NB4 (cell line): ENCODE measurements at regions not wholly inside any gene's neighbourhood (a gene's known extent, or its start where the extent isn't known, plus 50 kb on each side); places are given as distances from the start of the nearest gene placed in this dataset.

Experiments
- DNase-seq: peaks from one replicate; pipeline ENCODE4 v3.0.0; 2010; ENCODE audit warnings: low read depth
- H3K4me3 ChIP-seq: one replicate; pipeline ENCODE4 v1.5.1; 2011; ENCODE audit warnings: mild to moderate bottlenecking, low read depth, low read length, moderate library complexity
- MYC ChIP-seq: IDR thresholded peaks from 2 replicates; pipeline ENCODE4 v1.6.1; 2011; ENCODE audit warnings: low read depth, low read length
- POLR2A ChIP-seq: IDR thresholded peaks from 2 replicates; pipeline ENCODE4 v1.6.1; 2011; ENCODE audit warnings: mild to moderate bottlenecking; ENCODE audit not compliant: insufficient read length; ENCODE audit errors: extremely low read depth
- TF ChIP-seq, protein P1 (sequence below): IDR thresholded peaks from 2 replicates; pipeline ENCODE4 v1.6.1; 2011; ENCODE audit warnings: low read depth, low read length
- TF ChIP-seq, protein P2 (sequence below): IDR thresholded peaks from one replicate; pipeline ENCODE4 v1.5.1; 2012; ENCODE audit warnings: low read depth, low read length

DNA sequence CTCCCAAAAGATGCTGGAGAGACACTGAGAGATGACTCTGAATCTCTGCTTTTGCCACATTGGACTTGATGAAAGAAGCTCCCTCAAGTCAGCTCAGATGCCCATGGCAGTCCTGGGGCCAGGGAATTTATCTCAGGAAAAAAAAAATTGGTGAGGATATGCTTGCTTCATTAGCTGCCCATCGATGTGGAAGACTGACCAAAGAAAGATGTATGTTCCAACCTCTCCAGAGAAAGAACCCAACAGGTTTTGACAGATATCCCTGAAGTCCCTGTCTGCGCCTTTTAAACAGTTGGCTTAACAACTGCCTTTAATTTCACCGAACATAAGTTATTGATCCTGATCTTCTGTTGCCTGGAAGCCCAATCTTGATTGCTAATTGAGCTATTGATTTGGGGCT is 137.4 kb downstream of the TMEM114 start:
- TF ChIP-seq, protein P1, sequence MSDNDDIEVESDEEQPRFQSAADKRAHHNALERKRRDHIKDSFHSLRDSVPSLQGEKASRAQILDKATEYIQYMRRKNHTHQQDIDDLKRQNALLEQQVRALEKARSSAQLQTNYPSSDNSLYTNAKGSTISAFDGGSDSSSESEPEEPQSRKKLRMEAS, result no peak
- TF ChIP-seq MYC (no peak), POLR2A (no peak)
- TF ChIP-seq, protein P2, sequence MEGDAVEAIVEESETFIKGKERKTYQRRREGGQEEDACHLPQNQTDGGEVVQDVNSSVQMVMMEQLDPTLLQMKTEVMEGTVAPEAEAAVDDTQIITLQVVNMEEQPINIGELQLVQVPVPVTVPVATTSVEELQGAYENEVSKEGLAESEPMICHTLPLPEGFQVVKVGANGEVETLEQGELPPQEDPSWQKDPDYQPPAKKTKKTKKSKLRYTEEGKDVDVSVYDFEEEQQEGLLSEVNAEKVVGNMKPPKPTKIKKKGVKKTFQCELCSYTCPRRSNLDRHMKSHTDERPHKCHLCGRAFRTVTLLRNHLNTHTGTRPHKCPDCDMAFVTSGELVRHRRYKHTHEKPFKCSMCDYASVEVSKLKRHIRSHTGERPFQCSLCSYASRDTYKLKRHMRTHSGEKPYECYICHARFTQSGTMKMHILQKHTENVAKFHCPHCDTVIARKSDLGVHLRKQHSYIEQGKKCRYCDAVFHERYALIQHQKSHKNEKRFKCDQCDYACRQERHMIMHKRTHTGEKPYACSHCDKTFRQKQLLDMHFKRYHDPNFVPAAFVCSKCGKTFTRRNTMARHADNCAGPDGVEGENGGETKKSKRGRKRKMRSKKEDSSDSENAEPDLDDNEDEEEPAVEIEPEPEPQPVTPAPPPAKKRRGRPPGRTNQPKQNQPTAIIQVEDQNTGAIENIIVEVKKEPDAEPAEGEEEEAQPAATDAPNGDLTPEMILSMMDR, result no peak
- H3K4me3 ChIP-seq, result no peak overlapping the region
- no peak for DNase-seq

DNA sequence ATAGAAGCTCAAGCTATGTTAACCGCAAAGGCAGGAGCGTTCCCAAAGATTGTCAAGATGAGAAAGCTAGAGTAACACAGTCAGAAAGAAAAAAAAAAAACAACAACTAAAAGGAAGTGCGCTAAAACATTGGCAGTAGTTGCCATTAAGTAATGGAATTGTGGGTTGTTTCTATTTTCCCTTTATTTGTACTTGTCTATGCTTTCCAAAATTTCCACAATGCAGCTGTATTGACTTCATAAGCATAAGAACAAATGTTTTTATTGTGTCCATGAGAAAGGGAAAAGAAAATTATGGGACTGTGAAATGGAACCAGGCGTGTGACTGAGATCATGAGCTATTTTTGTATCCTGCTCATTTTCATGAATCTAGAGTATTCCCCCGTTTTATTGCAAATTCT is 153.4 kb downstream of the TMEM114 start:
- H3K4me3 ChIP-seq, result no peak overlapping the region
- TF ChIP-seq, protein P1, result no peak
- TF ChIP-seq POLR2A (no peak), MYC (no peak)
- TF ChIP-seq, protein P2, result no peak
- no peak for DNase-seq

DNA sequence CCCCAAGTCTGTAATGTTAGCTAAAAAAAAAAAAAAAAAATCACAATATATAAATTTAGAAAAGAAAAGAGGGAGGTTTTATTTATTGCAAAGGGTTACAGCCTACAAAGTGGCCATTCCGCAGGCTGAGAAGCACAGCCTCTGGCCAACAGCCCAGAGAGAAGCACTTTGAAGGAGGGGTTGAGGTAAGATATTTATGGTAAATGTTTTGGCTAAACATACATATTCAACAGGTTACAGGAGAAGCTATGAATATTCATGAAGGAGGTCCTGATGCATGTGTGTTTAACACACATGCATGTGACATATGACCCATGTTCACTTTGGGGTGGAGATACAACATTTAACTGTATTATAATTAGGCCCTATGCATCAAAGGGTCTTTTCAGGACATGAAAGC is 158.5 kb downstream of the TMEM114 start:
- no peak for DNase-seq
- H3K4me3 ChIP-seq, result no peak overlapping the region
- TF ChIP-seq POLR2A (no peak), MYC (no peak)
- TF ChIP-seq, protein P2, result no peak
- TF ChIP-seq, protein P1, result no peak

DNA sequence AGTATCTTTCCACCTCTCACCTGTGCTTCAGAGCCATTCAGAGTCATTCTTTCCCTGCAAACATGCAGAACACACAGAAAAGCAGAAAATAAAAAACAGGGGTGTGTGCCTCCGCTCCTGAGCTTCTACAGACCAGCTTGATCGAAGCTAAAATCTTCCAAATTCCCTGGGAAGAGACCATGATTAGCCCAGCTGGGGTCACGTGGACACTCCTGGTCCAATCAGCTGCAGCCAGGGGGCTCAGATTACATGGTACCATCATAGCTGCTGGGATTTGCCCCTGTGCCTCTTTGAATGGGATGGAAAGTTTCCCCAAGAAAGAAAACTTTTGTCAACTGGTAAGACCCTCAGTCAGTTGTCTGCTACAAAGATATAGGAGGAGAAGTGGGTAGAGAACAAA is 159.9 kb downstream of the TMEM114 start:
- TF ChIP-seq POLR2A, result no peak
- TF ChIP-seq, protein P1, result no peak
- no peak for TF ChIP-seq MYC
- TF ChIP-seq, protein P2, result no peak
- H3K4me3 ChIP-seq, result no peak overlapping the region
- no peak for DNase-seq

DNA sequence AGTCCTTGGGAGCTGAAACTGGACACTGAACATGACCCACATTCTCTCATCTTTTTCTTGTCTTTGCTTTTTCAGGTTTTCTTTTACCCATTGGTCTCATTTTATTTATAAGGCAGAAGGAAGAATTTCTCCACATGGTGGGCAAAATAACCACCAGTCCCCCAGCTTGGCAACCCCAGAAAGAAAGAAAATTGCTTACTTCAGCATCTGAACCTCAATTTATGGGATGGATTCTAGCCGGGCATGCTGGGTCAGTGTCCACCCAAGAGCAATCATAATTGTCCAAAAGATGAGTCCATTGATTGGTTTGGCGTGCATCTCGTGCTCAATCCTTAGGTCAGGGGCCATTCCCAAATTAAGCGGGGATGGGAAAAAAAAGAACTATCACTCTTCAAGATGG is 163.7 kb downstream of the TMEM114 start:
- no peak for DNase-seq
- no peak overlapping the region for H3K4me3 ChIP-seq
- no peak for TF ChIP-seq POLR2A
- TF ChIP-seq, protein P1, result no peak
- TF ChIP-seq MYC, result no peak
- TF ChIP-seq, protein P2, result no peak

DNA sequence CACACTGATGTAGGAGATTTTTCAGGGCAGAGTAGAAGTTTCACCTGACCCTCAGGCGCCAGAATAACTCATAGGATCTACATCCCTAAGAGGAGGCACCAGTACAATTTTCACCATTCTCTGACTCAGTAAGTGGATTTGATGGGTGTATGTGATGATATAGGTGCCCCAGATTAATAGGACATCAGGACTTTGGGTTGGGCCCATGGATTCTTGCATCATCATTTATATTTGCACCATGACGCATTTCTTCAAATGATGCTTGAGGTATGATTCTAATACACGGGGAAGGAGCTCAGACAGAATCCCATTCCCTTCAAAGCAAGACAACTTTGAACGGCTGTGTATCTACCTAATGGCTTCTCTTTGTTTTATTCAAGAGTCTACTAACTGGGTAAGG is 173.2 kb downstream of the TMEM114 start:
- TF ChIP-seq, protein P2, result no peak
- no peak for TF ChIP-seq POLR2A
- TF ChIP-seq, protein P1, result no peak
- H3K4me3 ChIP-seq, result no peak overlapping the region
- no peak for DNase-seq
